Nephron (organoid): ENCODE measurements at regions not wholly inside any gene's neighbourhood (a gene's known extent, or its start where the extent isn't known, plus 50 kb on each side); places are given as distances from the start of the nearest gene placed in this dataset.

Experiments used
- H3K27ac Mint-ChIP-seq, 3 experiments: 2 replicates each; pipeline ENCODE4 v1.8.0; 2020; ENCODE audit warnings: mixed read lengths in 3 of 3, mild to moderate bottlenecking in 2 of 3, moderate library complexity in 1 of 3
- H3K27me3 Mint-ChIP-seq: 2 replicates; pipeline ENCODE4 v1.8.0; 2021; ENCODE audit warnings: low read depth, mild to moderate bottlenecking, moderate library complexity, mixed read lengths
- H3K36me3 Mint-ChIP-seq: 2 replicates; pipeline ENCODE4 v1.8.0; 2020; ENCODE audit warnings: low read depth, mixed read lengths
- H3K4me1 Mint-ChIP-seq: 2 replicates; pipeline ENCODE4 v1.8.0; 2020; ENCODE audit warnings: mixed read lengths
- H3K4me3 Mint-ChIP-seq, 3 experiments: 2 replicates each; pipeline ENCODE4 v1.8.0; 2020; ENCODE audit warnings: mild to moderate bottlenecking in 3 of 3, mixed read lengths in 3 of 3, moderate library complexity in 2 of 3
- H3K9me3 Mint-ChIP-seq: 2 replicates; pipeline ENCODE4 v1.8.0; 2020; ENCODE audit warnings: mixed read lengths
- TF ChIP-seq, protein P1 (sequence below), 3 experiments: fragments of 200-600 bp; sonication (generic); IDR thresholded peaks; one replicate each; pipeline ENCODE4 v1.5.0; 2021; ENCODE audit warnings: antibody characterized with exemption in 3 of 3; ENCODE audit not compliant: unreplicated experiment in 3 of 3

DNA sequence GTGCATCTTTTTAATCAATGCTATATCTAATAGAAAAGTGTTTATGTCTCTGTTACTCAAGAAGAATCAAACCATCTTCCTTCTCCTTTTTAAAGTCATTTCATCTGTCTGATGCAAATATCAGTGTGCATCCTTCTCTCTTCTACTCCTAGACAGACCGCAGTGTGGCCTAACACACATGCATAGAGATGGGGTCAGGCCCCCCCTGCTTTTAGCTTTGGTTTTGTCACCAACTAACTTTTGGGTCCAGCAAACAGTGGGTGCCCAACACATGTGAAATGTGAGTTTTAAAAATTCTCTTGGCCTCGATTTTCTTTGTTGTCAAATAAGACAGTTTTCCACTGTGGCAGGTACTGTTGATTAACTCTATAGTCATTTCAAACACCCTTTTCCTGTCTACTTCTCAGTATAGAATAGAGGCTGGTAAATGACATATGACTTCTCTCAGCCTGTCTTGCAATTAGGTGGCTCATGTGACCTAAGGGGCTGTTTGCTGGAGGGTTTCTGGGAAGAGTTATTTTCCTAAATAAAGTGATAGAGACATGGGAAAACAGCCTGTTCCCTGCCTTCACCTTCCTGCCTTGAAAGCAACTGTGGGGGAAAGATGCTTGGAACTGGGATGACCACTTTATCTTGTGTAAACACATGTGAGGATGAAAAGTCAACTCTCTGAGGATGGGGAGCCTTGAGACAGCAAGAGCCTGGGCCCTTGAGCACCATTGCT is 65.7 kb upstream of the DARS1 start:
- H3K36me3 Mint-ChIP-seq, result no peaks in the 10 kb centered on the region
- peaks cover 4% of the 10 kb centered on the region for H3K27me3 Mint-ChIP-seq
- peaks cover 2% of the 10 kb centered on the region for H3K9me3 Mint-ChIP-seq
- peaks cover 37% of the 10 kb centered on the region for H3K4me1 Mint-ChIP-seq
- TF ChIP-seq, protein P1, sequence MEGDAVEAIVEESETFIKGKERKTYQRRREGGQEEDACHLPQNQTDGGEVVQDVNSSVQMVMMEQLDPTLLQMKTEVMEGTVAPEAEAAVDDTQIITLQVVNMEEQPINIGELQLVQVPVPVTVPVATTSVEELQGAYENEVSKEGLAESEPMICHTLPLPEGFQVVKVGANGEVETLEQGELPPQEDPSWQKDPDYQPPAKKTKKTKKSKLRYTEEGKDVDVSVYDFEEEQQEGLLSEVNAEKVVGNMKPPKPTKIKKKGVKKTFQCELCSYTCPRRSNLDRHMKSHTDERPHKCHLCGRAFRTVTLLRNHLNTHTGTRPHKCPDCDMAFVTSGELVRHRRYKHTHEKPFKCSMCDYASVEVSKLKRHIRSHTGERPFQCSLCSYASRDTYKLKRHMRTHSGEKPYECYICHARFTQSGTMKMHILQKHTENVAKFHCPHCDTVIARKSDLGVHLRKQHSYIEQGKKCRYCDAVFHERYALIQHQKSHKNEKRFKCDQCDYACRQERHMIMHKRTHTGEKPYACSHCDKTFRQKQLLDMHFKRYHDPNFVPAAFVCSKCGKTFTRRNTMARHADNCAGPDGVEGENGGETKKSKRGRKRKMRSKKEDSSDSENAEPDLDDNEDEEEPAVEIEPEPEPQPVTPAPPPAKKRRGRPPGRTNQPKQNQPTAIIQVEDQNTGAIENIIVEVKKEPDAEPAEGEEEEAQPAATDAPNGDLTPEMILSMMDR (IDR thresholded peaks at IDR 0.05; ENCODE audit: unreplicated experiment in 3 of 3), result no peak
- H3K4me3 Mint-ChIP-seq, result no peak overlapping the region
- peak overlapping the region in 1 of 3 experiments; percentile 47 for H3K27ac Mint-ChIP-seq

DNA sequence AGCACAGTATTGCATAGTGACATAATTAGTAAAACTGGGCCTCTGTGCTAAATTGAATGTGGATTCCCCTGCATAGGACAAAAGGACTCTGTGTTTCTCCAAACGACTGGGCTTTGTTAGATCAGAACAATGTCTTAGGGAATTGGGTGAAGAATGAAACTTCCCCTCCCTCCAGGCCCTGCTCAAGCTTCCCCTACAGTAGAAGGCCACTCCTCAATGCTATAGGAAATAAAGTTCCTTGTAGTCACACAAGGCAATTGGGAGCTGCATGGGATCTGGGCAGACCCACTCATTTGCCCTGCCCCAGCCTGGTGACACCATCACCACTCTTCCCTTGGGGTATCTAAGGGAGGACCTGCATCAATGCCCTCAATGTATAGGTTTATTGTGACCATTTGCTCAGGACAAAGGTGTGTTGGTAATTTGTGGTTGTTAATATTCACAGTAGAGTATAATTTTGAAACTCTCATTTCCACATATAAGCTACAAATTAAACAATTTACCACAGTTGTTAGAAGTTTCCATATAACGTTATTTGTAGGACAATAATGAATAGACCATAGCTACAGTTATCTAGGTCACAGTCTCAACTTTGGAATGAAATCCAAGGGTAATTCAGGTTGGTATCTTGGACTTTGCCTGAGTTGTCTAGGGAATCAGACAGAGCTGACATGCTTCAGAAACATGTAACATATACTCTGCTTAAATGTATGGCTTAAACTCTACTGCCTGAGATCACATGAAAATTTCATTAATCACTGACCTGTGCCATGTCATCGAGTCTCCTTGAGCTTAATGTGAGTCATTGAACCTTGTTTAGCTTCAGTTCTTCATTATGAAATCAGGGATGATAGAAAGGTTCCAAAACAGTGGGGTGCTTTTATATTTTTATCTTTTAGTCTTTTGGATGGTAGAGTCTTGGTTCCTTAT is 64.8 kb upstream of the DARS1 start:
- no peaks in the 10 kb centered on the region for H3K36me3 Mint-ChIP-seq
- H3K27me3 Mint-ChIP-seq, result peaks cover 4% of the 10 kb centered on the region
- TF ChIP-seq, protein P1 (IDR thresholded peaks at IDR 0.05; ENCODE audit: unreplicated experiment in 3 of 3), result no peak

DNA sequence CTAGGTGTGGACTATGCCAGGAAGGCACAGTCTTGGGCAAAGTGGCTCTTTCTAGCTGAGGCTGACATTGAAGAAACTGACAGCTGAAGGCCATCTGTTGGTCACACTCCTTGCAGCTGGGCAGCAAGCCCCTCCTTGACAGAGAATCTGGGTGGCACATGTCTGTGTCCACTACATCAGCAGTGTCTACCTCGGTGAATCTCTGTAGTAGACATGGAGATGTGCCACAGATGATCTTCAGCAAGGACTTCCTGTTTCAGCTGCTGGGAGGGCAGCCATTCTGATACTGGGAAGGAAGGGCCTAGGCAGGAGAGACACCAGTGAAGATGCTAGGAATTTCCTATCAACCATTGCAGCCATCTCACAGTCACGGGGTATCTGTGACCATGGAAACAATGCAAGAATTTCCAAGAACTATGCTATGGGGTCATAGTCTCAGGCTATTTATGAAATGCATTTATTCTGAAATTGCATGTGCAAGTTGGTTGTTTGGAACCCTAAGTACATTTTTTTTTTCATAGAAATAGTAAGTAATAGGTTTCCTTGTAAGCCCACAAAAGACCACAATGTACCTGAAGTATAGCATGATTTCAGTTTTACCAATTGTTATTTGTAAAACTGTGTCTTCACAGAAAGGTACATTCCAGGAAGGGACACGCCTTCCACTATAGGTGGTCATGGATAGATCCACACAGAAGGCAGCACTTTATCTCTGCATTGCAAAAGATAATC is 63.8 kb upstream of the DARS1 start:
- H3K36me3 Mint-ChIP-seq, result no peaks in the 10 kb centered on the region
- H3K4me1 Mint-ChIP-seq, result peaks cover 36% of the 10 kb centered on the region
- no peak overlapping the region for H3K4me3 Mint-ChIP-seq
- H3K27ac Mint-ChIP-seq, result no peak overlapping the region
- peaks cover 4% of the 10 kb centered on the region for H3K27me3 Mint-ChIP-seq
- peaks cover 2% of the 10 kb centered on the region for H3K9me3 Mint-ChIP-seq
- TF ChIP-seq, protein P1 (IDR thresholded peaks at IDR 0.05; ENCODE audit: unreplicated experiment in 3 of 3), result no peak

More for the DNA sequence above, 64.8 kb upstream of the DARS1 start:
- H3K4me1 Mint-ChIP-seq, result peaks cover 36% of the 10 kb centered on the region
- H3K9me3 Mint-ChIP-seq, result peaks cover 2% of the 10 kb centered on the region
- H3K4me3 Mint-ChIP-seq, result no peak overlapping the region
- no peak overlapping the region for H3K27ac Mint-ChIP-seq

DNA sequence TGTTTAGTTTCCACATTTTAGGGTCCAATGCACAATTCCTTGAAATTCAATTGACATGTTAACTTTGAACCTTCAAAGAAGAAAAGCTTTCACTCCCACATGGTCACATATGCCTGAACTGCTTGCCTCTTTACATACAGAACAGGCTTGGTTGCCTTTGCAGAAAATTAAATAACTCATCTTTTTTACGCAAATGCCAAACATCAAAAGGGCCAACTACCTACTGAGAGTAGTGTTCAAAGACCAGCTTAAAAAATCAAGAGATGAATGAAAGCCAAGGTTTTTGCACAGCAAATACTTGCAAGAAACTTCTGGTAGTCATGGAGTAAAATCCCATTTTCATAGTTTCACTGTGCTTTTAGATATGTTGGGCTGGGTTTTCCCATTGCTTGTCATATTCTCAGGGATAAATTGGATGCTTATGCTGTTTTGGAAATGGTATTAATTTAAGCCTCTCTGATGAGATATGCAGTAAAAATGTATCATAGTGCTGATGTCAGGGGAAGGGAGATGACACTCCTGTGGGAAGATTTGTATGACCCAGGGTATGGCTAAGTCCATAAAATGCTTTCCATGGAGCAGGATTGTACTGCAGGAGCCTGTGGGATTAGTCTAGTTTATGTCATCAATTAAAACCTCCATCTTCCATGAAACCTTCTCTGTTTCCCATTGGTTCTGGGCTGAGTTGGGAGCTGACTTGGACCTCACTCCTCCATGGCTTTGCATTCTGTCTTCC is 60.6 kb upstream of the DARS1 start:
- H3K4me3 Mint-ChIP-seq, result no peak overlapping the region
- H3K27me3 Mint-ChIP-seq, result no peaks in the 10 kb centered on the region
- H3K4me1 Mint-ChIP-seq, result peaks cover 21% of the 10 kb centered on the region
- TF ChIP-seq, protein P1 (IDR thresholded peaks at IDR 0.05; ENCODE audit: unreplicated experiment in 3 of 3), result no peak
- peak overlapping the region in 2 of 3 experiments; percentile 19 to 35 for H3K27ac Mint-ChIP-seq
- no peaks in the 10 kb centered on the region for H3K36me3 Mint-ChIP-seq
- peaks cover 2% of the 10 kb centered on the region for H3K9me3 Mint-ChIP-seq

DNA sequence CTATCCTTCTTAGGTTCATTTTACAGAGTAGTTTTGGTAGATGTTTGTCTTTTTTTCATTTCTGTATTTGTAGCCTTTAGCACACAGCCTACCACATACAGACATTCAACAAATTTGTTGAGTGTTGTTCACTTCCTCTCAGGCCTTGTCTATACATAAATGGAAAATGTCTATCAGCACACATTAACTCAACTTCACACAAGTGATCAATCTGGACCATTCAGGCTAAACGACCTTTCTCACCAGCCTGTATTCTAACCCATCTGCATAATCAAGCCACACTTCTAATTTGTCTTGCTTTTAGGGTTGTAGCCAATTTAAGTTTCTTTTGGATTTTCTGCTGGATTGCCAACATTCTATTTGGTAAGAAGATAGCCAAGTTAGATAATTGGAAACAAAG is 59.9 kb upstream of the DARS1 start:
- Mint-ChIP-seq H3K36me3 (no peaks in the 10 kb centered on the region), H3K4me3 (no peak overlapping the region), H3K9me3 (peaks cover 2% of the 10 kb centered on the region)

More for the DNA sequence above, 59.9 kb upstream of the DARS1 start:
- Mint-ChIP-seq H3K4me1 (peaks cover 21% of the 10 kb centered on the region), H3K27ac (no peak overlapping the region), H3K27me3 (no peaks in the 10 kb centered on the region)
- TF ChIP-seq, protein P1 (IDR thresholded peaks at IDR 0.05; ENCODE audit: unreplicated experiment in 3 of 3), result no peak
